HEK293 (cell line): ENCODE measurements at regions not wholly inside any gene's neighbourhood (a gene's known extent, or its start where the extent isn't known, plus 50 kb on each side); places are given as distances from the start of the nearest gene placed in this dataset.

ENCODE experiments used
- GLI4 ChIP-seq: fragments of 450-650 bp; formaldehyde crosslinking; IDR thresholded peaks from 2 replicates; pipeline ENCODE4 v1.5.1; 2016; ENCODE audit warnings: missing biosample characterization, missing genetic modification characterization
- ZBTB1 ChIP-seq: fragments of 450-650 bp; formaldehyde crosslinking; IDR thresholded peaks from 2 replicates; pipeline ENCODE4 v1.5.1; 2016; ENCODE audit warnings: missing biosample characterization, missing genetic modification characterization
- ZNF112 ChIP-seq: fragments of 450-650 bp; formaldehyde crosslinking; IDR thresholded peaks from 2 replicates; pipeline ENCODE4 v1.5.0; 2017; ENCODE audit warnings: missing biosample characterization, missing genetic modification characterization
- ZNF169 ChIP-seq: fragments of 450-650 bp; formaldehyde crosslinking; IDR thresholded peaks from 2 replicates; pipeline ENCODE4 v1.5.1; 2016; ENCODE audit warnings: missing biosample characterization, missing genetic modification characterization
- ZNF549 ChIP-seq: fragments of 450-650 bp; IDR thresholded peaks from 2 replicates; pipeline ENCODE4 v1.5.1; 2018; ENCODE audit warnings: missing biosample characterization, missing genetic modification characterization, mild to moderate bottlenecking, inconsistent platforms, moderate library complexity
- ZNF555 ChIP-seq: fragments of 450-650 bp; formaldehyde crosslinking; conservative IDR thresholded peaks from 2 replicates; pipeline ENCODE4 v1.5.1; 2017; ENCODE audit warnings: missing biosample characterization, mild to moderate bottlenecking, missing genetic modification characterization, inconsistent platforms
- ZNF792 ChIP-seq: fragments of 450-650 bp; formaldehyde crosslinking; IDR thresholded peaks from 2 replicates; pipeline ENCODE4 v1.5.1; 2016; ENCODE audit warnings: missing biosample characterization, missing genetic modification characterization
- TF ChIP-seq, protein P1 (sequence below): fragments of 450-650 bp; formaldehyde crosslinking; IDR thresholded peaks from 2 replicates; pipeline ENCODE4 v1.5.1; 2016; ENCODE audit warnings: missing biosample characterization, missing genetic modification characterization
- TF ChIP-seq, protein P2 (sequence below): fragments of 450-650 bp; formaldehyde crosslinking; IDR thresholded peaks from 2 replicates; pipeline ENCODE4 v1.5.1; 2017; ENCODE audit warnings: missing biosample characterization, mild to moderate bottlenecking, missing genetic modification characterization, moderate library complexity
- TF ChIP-seq, protein P3 (sequence below): fragments of 450-650 bp; formaldehyde crosslinking; IDR thresholded peaks from 2 replicates; pipeline ENCODE4 v1.5.1; 2016; ENCODE audit warnings: missing biosample characterization, missing genetic modification characterization
- TF ChIP-seq, protein P4 (sequence below): fragments of 450-650 bp; formaldehyde crosslinking; IDR thresholded peaks from 2 replicates; pipeline ENCODE4 v1.5.1; 2016; ENCODE audit warnings: missing biosample characterization, missing genetic modification characterization, low read depth

DNA sequence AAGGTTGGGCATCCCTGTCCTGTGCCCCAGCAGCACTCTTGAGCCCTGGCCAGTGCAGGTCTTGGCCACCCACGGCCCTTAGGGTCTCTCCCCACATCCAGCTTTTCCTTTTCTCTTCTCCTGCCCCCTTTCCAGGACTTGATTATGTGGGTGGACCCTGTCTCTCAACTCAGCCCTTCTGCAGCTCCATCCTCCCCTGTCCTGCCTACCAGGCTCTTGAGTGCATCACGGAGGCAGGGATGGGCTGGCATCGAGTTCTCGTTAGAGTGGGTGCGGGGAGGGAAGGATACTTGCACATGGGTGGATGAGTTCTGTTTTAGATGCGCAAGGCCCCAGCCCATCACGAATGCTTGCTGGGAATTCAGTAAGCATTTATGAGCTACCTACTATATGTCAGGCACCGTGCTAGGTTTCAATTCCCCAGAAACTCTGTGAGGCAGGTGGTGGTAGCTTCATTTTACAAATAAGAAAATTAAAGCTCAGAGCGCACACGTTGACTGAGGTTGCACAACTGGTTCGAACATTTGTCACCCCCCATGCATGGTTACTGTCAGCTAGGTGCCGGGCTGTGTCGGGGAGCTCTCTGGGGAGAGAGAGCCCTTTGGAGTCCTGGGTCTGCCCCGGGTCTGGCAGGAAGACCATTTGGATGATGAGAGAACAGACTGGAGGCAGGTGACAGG lies 144.6 kb upstream of the PITX1 start:
- TF ChIP-seq ZNF792 (tag by site-specific recombination) (no peak), ZBTB1 (no peak), ZNF169 (no peak), ZNF549 (tag by site-specific recombination) (no peak), ZNF555 (no peak), GLI4 (no peak), ZNF112 (tag by site-specific recombination) (no peak)
- TF ChIP-seq, protein P1, sequence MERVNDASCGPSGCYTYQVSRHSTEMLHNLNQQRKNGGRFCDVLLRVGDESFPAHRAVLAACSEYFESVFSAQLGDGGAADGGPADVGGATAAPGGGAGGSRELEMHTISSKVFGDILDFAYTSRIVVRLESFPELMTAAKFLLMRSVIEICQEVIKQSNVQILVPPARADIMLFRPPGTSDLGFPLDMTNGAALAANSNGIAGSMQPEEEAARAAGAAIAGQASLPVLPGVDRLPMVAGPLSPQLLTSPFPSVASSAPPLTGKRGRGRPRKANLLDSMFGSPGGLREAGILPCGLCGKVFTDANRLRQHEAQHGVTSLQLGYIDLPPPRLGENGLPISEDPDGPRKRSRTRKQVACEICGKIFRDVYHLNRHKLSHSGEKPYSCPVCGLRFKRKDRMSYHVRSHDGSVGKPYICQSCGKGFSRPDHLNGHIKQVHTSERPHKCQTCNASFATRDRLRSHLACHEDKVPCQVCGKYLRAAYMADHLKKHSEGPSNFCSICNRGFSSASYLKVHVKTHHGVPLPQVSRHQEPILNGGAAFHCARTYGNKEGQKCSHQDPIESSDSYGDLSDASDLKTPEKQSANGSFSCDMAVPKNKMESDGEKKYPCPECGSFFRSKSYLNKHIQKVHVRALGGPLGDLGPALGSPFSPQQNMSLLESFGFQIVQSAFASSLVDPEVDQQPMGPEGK (tag by site-specific recombination): no peak
- TF ChIP-seq, protein P2, sequence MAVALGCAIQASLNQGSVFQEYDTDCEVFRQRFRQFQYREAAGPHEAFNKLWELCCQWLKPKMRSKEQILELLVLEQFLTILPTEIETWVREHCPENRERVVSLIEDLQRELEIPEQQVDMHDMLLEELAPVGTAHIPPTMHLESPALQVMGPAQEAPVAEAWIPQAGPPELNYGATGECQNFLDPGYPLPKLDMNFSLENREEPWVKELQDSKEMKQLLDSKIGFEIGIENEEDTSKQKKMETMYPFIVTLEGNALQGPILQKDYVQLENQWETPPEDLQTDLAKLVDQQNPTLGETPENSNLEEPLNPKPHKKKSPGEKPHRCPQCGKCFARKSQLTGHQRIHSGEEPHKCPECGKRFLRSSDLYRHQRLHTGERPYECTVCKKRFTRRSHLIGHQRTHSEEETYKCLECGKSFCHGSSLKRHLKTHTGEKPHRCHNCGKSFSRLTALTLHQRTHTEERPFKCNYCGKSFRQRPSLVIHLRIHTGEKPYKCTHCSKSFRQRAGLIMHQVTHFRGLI (tag by site-specific recombination): no peak
- TF ChIP-seq, protein P3, sequence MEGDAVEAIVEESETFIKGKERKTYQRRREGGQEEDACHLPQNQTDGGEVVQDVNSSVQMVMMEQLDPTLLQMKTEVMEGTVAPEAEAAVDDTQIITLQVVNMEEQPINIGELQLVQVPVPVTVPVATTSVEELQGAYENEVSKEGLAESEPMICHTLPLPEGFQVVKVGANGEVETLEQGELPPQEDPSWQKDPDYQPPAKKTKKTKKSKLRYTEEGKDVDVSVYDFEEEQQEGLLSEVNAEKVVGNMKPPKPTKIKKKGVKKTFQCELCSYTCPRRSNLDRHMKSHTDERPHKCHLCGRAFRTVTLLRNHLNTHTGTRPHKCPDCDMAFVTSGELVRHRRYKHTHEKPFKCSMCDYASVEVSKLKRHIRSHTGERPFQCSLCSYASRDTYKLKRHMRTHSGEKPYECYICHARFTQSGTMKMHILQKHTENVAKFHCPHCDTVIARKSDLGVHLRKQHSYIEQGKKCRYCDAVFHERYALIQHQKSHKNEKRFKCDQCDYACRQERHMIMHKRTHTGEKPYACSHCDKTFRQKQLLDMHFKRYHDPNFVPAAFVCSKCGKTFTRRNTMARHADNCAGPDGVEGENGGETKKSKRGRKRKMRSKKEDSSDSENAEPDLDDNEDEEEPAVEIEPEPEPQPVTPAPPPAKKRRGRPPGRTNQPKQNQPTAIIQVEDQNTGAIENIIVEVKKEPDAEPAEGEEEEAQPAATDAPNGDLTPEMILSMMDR (tag by site-specific recombination): no peak
- TF ChIP-seq, protein P4, sequence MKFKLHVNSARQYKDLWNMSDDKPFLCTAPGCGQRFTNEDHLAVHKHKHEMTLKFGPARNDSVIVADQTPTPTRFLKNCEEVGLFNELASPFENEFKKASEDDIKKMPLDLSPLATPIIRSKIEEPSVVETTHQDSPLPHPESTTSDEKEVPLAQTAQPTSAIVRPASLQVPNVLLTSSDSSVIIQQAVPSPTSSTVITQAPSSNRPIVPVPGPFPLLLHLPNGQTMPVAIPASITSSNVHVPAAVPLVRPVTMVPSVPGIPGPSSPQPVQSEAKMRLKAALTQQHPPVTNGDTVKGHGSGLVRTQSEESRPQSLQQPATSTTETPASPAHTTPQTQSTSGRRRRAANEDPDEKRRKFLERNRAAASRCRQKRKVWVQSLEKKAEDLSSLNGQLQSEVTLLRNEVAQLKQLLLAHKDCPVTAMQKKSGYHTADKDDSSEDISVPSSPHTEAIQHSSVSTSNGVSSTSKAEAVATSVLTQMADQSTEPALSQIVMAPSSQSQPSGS (tag by site-specific recombination): no peak
